Muscle of arm (tissue), 1 donor: ENCODE measurements at regions not wholly inside any gene's neighbourhood (a gene's known extent, or its start where the extent isn't known, plus 50 kb on each side); places are given as distances from the start of the nearest gene placed in this dataset.

ENCODE experiments used
- DNase-seq: peaks from one replicate; pipeline ENCODE4 v3.0.0-alpha.2; 2013

GRCh38 chr16:26189536-26189935 lies 497.8 kb downstream of the HS3ST4 start:
- no peak for DNase-seq

GRCh38 chr16:26194526-26194925 lies 502.8 kb downstream of the HS3ST4 start:
- no peak for DNase-seq

DNA sequence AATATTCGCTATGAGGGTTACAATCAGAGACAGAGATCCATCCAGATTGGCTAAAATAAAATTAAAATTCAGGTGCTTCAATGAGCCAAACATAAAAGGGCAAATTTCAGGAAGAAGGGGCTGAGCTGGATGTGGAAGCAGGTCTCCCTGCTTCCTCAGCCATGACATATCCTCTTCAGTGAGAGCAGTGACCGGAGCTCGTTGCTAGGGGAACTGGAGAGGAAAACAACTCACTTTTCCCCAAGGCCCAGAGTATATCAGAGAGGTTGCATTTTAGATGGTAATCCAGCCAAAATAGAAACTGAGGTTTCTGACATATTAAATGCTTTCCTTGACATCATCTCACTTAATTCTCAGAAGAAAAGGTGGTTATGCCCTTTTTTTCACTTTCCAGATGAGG lies 503.5 kb downstream of the HS3ST4 start:
- no peak for DNase-seq

- DNase-seq: no peak
Observed at GRCh38 chr16:26196310-26196709, 504.6 kb downstream of the HS3ST4 start.

- no peak for DNase-seq
Observed at GRCh38 chr16:26196802-26197201, 505.0 kb downstream of the HS3ST4 start.

DNA sequence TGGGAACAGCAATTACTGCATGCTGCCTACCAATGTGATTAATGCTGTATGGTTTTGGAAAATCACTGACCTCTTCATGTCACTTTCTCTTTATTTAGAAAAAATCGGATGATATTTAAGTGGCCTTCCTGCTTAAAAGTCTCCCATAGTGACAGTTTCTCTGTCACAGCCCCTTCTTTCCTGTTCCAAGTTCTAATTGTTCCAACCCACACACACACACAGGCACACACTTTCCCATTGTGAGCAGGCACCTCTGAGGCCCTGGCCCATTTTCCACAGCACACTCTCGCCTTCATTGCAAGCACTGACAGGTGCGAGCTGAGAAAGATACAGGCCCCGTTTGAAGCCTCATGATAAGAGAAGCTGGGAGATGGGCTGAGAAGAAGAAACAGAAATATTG lies 505.9 kb downstream of the HS3ST4 start:
- DNase-seq: no peak

DNA sequence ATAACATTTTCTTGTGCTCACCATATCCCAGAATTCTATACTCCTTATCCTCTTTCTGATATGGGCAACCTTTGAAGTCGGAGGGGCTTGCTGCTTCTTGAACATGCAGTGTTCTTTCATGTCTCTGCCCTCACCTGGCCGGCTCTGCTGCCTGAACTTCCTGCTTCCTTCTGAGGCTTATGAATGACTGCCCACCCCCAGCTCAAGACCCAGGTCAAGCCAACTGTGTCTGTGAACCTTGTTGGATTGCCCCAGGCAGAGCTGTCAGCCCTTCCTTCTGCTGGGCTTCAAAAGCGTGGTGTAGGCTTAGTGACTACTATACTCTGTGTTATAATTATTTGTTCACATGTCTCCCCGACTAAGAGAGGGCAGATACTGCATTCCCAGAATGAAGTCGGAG lies 506.5 kb downstream of the HS3ST4 start:
- no peak for DNase-seq

GRCh38 chr16:26204138-26204537 lies 512.4 kb downstream of the HS3ST4 start:
- no peak for DNase-seq

GRCh38 chr16:26211542-26211941 lies 519.8 kb downstream of the HS3ST4 start:
- no peak for DNase-seq

GRCh38 chr16:26212599-26212998 lies 520.8 kb downstream of the HS3ST4 start:
- DNase-seq: no peak

DNA sequence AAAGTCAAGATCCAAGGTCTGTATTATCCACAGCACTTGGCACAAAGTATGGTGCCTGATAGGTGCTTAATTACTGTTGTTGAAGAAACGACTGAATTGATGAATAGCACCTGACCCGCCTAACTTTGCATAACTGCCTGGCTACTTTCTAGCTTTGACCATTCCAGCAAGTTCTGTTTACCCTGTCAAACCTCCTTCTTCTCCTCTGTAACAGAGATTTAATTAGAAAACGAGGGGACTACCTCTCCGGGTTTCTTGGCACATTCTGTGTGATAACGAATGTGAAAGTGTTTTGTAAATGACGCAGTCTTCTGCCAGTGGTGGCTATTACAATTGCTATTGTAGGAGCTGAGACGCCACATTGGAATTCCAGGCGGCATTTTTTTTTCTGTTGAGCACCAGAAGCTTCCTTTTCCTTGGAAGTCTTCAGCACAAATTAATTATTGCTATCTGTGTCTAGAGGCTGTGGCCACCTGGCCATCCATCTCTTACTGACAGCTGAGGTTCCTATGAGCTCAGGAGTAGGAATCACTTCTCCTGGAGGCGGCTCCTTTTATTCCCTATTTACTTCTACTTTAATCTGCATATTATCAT lies 522.9 kb downstream of the HS3ST4 start:
- DNase-seq: no peak

- no peak for DNase-seq
Observed at GRCh38 chr16:26220894-26221293, 529.1 kb downstream of the HS3ST4 start.

DNA sequence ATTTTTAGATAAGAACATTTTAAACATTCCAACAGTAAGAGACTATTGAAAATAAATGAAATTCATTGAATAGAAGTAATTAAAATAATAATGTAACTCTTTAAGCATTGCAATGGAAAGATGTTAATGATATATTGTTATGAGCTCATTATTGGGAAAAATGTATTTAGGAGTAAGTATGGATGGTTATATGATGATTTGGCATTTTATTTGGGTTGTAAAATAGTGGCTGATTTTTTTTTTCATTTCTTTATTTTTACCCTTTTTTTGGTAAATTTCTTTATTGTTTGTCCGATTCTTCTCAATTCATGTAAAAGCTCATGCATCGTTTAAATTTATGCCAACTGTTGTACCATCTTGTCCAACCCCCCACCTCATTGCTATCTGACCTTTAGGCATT lies 539.9 kb downstream of the HS3ST4 start:
- DNase-seq: no peak

DNA sequence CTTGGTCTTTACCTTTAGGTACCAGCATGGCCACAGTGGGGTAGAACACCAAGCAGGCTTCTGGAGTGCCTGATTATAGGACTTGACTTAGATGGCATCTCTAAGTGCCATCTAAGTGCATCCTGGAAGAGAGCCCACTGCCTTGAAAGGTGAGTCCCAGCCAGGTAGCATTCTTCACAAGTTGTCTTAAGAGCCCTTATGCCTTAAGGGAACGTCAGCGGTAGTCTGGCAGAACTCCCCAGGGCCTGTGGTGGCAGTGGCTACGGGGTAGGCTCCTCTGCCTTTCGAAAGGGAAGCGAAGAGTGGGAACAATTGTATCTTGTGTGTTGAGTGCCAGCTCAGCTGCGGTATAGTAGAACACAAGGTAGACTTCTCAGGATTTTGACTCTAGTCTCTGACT lies 549.0 kb downstream of the HS3ST4 start:
- no peak for DNase-seq

- DNase-seq: no peak
Observed at GRCh38 chr16:26247063-26247462, 555.3 kb downstream of the HS3ST4 start.

DNA sequence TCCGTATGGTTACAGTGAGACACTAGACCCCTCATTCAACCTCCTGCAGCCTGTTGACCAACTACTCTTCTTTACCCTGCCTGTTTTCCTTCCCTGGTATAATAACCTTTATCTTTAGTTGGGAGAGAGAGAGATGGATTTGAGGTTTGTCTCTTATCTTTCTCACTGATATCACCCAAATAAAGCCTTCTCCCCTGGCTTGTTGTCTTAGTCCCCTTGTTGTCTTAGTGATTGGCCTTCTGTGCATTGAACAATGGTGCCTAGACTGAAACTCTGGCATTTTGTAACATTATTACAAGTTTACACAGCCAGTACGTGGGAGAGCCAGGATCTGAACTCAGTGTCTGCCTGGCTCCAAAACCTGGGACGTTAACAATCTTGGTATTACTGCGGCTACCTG lies 560.8 kb downstream of the HS3ST4 start:
- no peak for DNase-seq

DNA sequence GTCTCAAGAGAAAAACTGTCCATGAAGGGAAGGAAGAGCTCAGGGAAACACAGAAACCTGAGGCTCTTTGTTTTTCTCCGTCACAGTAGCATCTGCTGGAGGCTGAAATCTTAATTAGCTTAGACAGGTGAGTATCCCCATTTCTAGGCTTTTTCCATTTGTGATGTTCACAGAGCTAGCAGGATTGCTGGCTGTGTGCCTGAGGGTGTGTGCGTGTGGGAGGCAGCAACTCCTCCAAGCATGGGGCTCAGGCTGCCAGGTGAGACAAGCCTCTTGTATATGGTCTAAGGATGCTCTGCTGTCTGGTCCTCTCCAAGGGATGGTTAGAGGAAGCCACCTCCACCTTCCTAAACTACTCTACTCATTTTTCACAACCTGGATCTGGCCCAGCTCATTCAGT lies 569.9 kb downstream of the HS3ST4 start:
- DNase-seq: no peak

GRCh38 chr16:26263406-26263805 lies 571.6 kb downstream of the HS3ST4 start:
- DNase-seq: no peak

GRCh38 chr16:26267641-26268040 lies 575.9 kb downstream of the HS3ST4 start:
- DNase-seq: no peak

DNA sequence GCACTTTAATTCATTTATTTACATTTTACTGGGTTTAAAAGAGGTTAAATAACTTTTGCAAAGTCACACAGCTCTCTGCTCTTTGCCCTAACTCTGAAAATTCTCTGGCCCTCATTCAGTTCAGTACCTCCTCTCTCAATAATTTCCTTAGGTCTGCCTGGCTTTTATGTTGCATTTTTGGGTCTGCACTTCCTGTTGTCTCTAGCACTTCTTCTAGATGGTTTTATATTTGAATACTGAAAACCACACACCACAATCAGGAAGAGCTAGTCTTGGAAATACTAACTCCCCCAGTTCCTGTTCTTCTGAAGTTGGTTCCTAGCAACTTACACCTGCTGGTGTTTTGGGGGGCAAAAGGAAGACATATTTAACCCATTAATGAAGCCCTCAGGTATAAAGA lies 577.9 kb downstream of the HS3ST4 start:
- DNase-seq: no peak

DNA sequence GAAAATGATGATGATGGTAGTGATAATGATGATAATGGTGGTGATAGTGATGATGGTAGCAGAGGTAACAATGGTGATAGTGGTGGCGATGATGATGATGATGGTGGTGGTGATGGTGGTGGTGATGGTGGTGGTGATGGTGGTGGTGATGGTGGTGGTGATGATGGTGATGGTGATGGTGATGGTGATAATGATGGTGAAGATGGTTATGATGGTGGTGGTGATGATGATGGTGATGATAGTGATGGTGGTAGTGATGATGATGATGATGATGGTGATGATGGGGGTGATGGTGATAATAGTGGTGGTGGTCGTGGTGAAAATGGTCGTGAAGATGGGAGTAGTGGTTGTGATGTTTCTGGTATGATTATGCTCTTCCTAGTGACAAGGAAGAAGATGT lies 581.8 kb downstream of the HS3ST4 start:
- DNase-seq: no peak

DNA sequence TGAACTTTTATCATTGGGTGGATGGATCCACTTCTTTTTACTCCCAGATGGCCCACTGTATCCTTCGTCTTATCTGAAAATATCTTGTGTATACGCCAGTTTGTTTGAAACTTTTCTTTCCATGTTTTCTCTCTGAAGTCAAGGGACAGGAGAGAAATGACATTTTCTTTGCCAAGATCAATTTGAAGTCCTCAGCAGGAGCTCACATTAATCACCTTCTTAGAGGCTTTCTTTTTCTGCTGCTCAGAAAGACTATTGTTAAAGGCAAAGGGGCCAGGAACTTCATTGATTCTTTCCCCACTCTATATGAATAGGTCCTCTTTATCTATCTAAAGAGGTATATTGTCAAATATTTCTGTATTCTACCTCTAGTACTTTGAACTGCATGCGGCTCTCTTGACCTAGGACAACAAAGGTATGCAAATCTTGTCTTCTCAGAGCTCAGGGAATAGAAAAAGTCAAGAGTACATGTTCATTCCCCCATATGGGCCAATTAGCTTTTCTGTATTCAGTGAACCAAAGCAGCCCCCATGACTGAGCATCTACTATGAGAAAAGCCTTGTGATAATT lies 583.3 kb downstream of the HS3ST4 start:
- DNase-seq: no peak

GRCh38 chr16:26276289-26276688 lies 584.5 kb downstream of the HS3ST4 start:
- DNase-seq: no peak

DNA sequence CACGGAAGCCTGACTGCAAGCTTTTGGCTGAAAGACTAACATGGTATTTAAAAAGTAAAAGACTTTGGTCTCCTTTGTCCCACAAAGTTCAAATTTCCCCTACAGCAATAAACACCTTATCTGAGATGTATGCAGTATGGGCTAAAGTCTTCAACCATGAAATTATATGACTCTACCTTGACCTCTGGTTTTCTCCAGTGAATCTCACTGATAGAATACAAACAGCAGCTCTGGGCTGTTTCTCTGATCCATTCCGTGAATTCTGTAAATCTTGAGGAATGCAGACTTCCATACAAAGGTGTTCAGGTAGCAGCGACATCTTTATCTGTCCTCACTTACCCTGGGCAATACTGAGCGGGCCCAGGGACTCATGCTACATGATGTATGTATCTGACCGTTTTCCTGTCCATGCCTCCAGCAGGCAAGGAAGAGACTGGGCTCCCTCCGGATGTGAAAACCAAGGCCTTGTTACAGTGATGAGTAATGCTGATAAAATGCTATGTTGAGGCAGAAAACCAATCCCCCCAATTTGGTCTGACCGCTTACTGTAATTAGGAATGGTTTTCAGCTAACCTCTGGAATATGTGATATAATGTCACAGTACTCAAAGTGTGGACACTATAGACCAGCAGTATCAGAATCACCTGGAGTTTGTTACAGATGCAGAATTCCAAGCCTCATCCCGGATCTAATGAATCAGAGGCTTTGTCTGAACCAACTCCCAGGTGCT lies 589.8 kb downstream of the HS3ST4 start:
- no peak for DNase-seq
